HG03378 (cell line): ENCODE measurements at regions not wholly inside any gene's neighbourhood (a gene's known extent, or its start where the extent isn't known, plus 50 kb on each side); places are given as distances from the start of the nearest gene placed in this dataset.

Source experiments
- ATAC-seq: cut with Tn5 transposase; IDR thresholded peaks from one replicate; pipeline ENCODE4 v1.9.1; 2021; ENCODE audit warnings: mild to moderate bottlenecking, moderate library complexity; ENCODE audit not compliant: unreplicated experiment

DNA sequence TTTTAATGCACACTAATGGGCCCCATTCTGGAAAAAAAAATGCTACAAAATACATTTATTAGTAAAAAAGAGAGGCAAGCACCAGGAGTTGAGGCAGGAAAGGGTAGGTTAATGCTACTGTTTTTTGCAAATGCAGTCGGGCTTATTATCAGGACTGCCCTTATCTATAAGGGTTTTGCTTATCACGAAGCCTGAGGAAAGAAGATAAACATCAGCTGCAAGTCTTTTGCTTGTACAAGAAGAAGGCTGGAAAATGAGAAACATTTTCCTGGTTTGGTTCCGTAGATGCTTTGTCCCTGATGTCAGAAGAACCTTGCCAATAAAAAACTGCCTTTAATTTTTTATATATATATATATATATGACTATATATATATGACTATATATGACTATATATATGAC lies 189.3 kb upstream of the VGLL2 start:
- no peak for ATAC-seq

- no peak for ATAC-seq
These were observed 188.1 kb upstream of the VGLL2 start for GRCh38 chr6:117077300-117077699.

DNA sequence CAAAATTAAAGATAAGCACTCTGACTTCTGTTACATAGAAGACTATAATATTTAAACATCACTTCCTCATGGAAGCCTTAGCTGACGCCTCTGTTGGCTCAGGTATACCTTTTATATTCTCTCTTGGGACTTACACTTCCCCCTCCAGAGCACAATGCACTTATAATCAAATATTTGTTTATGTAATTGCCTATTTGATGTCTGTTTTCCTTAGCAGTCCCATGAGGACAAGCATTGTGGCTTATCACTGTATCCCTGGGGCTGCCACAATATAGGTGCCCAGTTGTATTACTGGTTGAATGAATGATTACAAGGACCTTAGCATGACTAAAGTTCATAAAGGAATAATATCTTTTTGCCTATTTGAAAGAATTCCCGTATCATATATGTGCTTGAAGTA lies 186.7 kb upstream of the VGLL2 start:
- ATAC-seq, result no peak

DNA sequence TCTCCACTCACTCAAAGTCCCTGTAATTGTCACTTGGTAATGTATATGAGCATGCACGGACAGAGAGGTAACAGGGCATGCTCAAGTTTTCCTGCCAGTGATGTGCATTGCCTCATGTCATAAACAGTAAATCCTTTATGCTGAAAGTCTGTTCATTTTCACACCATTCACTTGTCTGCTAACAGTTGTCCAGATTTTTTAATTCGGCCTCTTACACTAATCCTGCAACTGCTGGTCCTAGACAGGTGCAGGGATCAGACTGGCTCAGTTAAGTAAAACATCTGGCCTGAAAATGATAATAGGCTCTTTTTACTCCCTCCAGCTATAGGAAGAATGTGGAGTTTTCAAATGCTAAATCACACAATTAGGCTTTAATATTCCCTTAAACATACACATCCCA lies 185.4 kb upstream of the VGLL2 start:
- ATAC-seq, result no peak

GRCh38 chr6:117089604-117090003 lies 175.8 kb upstream of the VGLL2 start:
- no peak for ATAC-seq

DNA sequence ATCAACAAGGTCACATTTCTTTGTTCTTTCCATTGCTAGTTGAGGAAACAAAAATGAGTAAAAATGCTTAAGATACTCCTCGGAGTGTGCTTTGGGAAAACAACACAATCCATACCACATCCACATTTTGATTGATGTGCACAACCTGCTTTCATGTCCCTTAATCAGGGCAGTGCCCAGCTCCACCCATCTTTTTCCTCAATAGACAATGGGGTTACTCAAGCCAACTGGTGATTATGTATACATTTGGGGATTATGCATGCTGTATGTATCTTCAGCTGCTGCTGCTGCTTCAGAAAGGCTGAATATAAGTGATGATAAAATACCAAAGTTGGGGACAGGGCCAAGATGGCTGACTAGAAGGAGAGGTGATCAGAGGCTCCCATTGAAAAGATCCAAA lies 155.2 kb upstream of the VGLL2 start:
- ATAC-seq, result no peak

DNA sequence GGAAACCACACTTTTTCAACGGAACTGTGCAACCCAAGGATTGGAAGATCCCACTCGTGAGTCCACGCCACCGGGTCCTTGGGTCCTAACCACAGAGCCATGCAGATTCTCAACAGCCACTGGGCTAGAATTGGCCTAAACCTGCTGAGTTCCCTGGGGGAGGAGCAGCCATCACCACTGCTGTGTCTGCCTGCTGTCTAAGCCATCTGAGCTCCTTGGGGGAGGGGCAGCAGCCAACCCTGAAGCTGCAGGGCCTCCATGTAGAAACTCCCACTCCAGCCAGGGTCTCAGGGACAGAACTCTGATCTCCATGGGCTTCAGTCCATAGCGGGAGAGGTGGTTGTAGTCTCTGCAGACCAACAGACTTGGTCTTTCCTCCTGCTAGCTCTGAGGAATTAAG lies 154.6 kb upstream of the VGLL2 start:
- no peak for ATAC-seq

- ATAC-seq, result no peak
These were observed 147.7 kb upstream of the VGLL2 start for GRCh38 chr6:117117652-117118051.

- ATAC-seq, result no peak
These were observed 146.9 kb upstream of the VGLL2 start for GRCh38 chr6:117118490-117118889.

DNA sequence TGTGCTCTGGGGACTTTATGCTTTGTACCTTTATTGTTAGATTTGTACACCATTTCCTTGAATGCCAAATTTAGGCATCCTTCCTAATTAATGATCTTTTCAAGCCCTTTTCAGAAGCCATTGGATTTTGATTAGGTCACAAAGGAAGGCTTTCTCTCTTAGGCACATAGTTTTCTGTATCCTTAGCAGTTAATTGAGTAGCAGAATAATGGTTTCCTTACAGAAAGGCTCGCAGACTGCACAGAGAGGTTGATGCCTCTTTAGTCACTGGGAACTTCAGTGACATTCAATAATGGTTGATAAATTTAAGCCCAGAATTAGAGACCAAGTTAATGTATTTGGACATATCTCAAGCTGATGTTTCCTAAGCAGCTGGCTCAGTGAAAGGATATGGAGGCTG lies 139.1 kb upstream of the VGLL2 start:
- no peak for ATAC-seq

DNA sequence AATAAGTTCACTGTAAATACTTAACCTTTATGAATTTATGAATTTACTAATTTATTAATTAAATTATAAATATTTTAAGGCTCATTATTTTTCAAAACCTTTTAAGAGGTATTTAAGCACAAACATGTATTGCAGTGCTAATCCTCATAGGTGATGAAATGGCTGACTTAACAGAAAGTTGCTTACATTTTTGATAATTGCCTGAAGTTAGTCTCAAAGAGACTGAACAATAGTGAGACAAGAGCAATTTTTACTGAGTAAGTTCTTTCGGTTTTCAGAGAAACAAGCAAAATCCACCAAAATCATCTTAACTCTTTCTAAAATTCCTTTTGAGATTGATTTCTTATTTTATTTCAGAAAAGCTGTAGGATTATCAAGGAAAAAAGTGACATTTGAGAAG lies 137.3 kb upstream of the VGLL2 start:
- ATAC-seq, result no peak

GRCh38 chr6:117130125-117130524 lies 135.2 kb upstream of the VGLL2 start:
- ATAC-seq, result no peak

GRCh38 chr6:117136702-117137101 lies 128.7 kb upstream of the VGLL2 start:
- ATAC-seq, result no peak

DNA sequence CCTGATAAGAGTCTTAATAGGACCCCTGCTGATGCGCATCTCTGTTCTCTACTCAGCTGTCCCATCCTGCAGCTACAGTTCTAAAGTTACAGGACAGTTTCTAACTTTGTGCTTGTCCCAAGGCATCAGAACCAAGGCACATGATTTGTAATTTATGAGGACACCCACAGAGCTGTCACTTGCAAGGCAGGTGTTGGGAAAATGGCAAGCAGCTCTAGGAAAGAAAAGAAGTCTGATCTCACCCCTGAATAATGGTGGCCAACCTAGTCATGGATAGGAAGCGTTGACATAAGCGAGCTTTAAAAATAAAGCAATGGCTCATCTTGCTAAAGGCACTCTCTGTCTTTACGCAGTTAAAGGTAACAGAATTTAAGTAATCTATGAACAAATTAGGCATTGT lies 127.6 kb upstream of the VGLL2 start:
- no peak for ATAC-seq

DNA sequence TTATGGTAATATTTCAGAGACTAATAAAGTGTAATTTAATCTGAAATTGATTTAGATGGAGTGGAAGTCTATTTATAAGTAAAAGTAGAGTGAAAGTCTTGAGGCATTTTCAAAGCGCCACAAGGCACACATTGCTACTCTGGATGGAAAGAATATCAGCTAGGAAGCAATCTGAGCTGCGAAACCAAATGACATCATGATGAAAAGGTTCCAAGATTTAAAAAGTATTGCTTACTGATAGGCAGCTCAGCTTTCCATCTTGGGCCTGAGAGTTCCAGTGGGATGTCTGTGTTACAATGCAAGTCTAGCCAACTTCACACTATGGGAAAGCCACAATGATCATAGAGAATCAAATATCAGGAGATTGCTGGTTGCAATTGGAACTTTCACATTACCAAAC lies 126.9 kb upstream of the VGLL2 start:
- no peak for ATAC-seq

GRCh38 chr6:117138920-117139319 lies 126.4 kb upstream of the VGLL2 start:
- no peak for ATAC-seq

GRCh38 chr6:117142142-117142541 lies 123.2 kb upstream of the VGLL2 start:
- no peak for ATAC-seq

DNA sequence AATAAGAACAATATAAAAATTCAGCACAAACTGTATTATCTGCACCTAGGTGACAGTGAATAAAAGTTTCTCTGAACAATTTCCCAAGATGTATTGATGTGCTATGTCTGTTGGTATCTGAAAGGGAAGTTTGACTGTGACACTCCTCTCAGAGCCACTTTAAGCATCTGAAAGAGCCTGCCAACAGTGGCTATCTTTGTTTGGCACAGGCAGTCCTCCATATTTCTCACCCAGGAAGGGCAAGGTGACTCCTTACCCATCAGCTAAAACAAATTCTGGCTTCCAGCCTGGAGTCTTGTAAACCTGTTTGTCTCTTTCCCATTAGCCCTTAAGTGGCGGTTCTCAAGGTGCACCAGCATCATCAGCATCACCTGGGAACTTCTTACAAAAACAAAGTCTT lies 122.4 kb upstream of the VGLL2 start:
- no peak for ATAC-seq

GRCh38 chr6:117143647-117144046 lies 121.7 kb upstream of the VGLL2 start:
- ATAC-seq, result no peak

- no peak for ATAC-seq
These were observed 119.4 kb upstream of the VGLL2 start for GRCh38 chr6:117145940-117146339.

GRCh38 chr6:117149324-117149723 lies 116.0 kb upstream of the VGLL2 start:
- ATAC-seq, result no peak

- ATAC-seq, result no peak
These were observed 108.6 kb upstream of the VGLL2 start for GRCh38 chr6:117156741-117157140.

DNA sequence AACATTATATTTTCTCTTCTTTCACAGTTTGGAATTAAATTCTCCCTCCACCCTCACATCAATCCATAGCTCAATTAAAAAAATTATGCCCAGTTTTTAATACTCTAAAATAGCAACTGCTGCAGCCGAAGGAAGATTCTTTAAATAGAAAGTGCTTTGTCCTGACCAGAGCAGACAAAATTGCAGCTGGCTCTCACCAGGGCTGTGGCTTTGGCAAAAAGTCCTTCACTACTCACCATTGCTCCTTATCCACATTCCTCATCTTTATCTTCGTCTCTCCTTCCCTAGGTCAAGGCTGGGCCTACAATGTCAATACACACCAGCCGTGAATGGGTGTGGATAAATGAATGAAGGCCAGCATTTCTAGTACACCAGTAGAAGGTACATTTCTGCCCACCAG lies 107.9 kb upstream of the VGLL2 start:
- ATAC-seq, result no peak

GRCh38 chr6:117165911-117166499 lies 99.4 kb upstream of the VGLL2 start:
- no peak for ATAC-seq
